ENCODE measurements at regions not wholly inside any gene's neighbourhood (a gene's known extent, or its start where the extent isn't known, plus 50 kb on each side); places are given as distances from the start of the nearest gene placed in this dataset.

DNA sequence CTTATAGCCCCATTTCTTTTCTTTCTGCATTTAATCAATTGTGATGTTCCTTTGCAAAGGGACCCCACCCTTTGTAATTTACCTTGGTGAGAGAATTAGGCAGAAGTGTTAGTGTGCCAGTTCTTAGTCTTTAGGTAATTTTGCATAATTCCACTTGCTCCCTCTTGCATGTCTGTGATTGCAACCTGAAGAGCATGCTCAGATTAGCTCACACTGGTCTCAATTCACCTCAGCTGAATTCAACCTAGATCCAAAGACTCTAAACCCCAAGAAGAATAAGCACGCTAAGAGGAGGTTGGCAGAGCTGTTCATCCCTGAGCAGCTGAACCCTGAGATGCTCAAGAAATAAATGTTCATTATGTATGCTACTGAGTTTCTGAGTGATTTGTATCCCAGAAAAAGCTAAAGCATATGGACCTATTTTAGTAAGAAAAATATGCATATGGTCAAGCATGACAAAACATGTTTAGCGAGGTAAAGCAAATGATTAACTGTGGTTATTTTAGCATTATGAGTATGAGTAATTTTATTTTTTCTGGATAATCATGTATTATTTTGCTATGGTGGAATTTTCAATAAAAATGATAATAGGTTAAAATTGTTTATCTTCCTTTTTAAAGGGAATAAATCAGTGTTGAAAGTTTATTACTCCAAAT, 299.2 kb upstream of the ZSWIM2 start:
- no peak overlapping the region for H4K91ac ChIP-seq (ENCODE audit: insufficient read depth, low read depth, low read length)
- dilution Hi-C loops (cut with HindIII; ENCODE audit: low sequenced_read_pairs, unreplicated experiment): no loop called here

More for the DNA sequence above, 299.2 kb upstream of the ZSWIM2 start:
- Histone ChIP-seq H3K27ac (ENCODE audit: insufficient read depth, low read length) (no peak overlapping the region), H3K79me1 (ENCODE audit: low read depth in 1 of 2, low read length in 2 of 2) (no peaks in the 10 kb centered on the region), H2AK9ac (replicated peaks; ENCODE audit: low read depth, low read length, poor library complexity) (no peak overlapping the region), H4K5ac (ENCODE audit: low read depth, low read length) (no peak overlapping the region), H2BK20ac (ENCODE audit: low read depth, low read length) (no peak overlapping the region), H2BK15ac (ENCODE audit: low read depth, low read length) (no peak overlapping the region), H2BK5ac (ENCODE audit: low read depth, low read length, poor library complexity, severe bottlenecking) (no peak overlapping the region), H3K27me3 (ENCODE audit: control insufficient read depth, insufficient read depth, low read length) (no peaks in the 10 kb centered on the region), H3K9me3 (ENCODE audit: control insufficient read depth, insufficient read depth, low read length) (no peaks in the 10 kb centered on the region), H3K36me3 (ENCODE audit: control insufficient read depth, insufficient read depth, low read length) (no peaks in the 10 kb centered on the region), H3K4me3 (ENCODE audit: insufficient read depth, low read depth, low read length) (no peak overlapping the region), H3K9ac (ENCODE audit: low read depth, low read length) (no peak overlapping the region), H3K4me2 (ENCODE audit: low read depth, low read length) (no peak overlapping the region), H3K9me1 (ENCODE audit: insufficient read depth, low read length) (no peaks in the 10 kb centered on the region), H3K14ac (replicated peaks; ENCODE audit: low read depth, low read length) (no peak overlapping the region), H3K4me1 (ENCODE audit: control insufficient read depth, insufficient read depth, low read length) (no peaks in the 10 kb centered on the region), H3K56ac (ENCODE audit: extremely low read depth, insufficient read depth, low read length) (no peak overlapping the region), H4K20me1 (ENCODE audit: insufficient read depth, low read length) (no peaks in the 10 kb centered on the region), H2AFZ (replicated peaks; ENCODE audit: low read length, poor library complexity) (no peak overlapping the region), H4K8ac (ENCODE audit: low read depth in 2 of 2, low read length in 2 of 2) (no peak overlapping the region), H2AK5ac (ENCODE audit: low read depth, low read length) (no peak overlapping the region), H3K18ac (ENCODE audit: low read depth, low read length) (no peak overlapping the region), H3K4ac (ENCODE audit: low read depth, low read length) (no peak overlapping the region), H2BK120ac (ENCODE audit: low read depth, low read length) (no peak overlapping the region), H3K23ac (ENCODE audit: low read depth, low read length) (no peak overlapping the region)
- TF ChIP-seq FOS (IDR thresholded peaks at IDR 0.05; ENCODE audit: low read depth, low read length) (no peak), BHLHE40 (IDR thresholded peaks at IDR 0.05; ENCODE audit: low read depth, low read length) (no peak), CHD1 (IDR thresholded peaks at IDR 0.05; ENCODE audit: low read depth, low read length) (no peak), CEBPB (IDR thresholded peaks at IDR 0.05; ENCODE audit: low read depth, low read length) (no peak), SMC3 (IDR thresholded peaks at IDR 0.05; ENCODE audit: low read depth, low read length) (no peak), MAFK (IDR thresholded peaks at IDR 0.05; ENCODE audit: low read depth, low read length) (no peak)
- TF ChIP-seq, protein P1, sequence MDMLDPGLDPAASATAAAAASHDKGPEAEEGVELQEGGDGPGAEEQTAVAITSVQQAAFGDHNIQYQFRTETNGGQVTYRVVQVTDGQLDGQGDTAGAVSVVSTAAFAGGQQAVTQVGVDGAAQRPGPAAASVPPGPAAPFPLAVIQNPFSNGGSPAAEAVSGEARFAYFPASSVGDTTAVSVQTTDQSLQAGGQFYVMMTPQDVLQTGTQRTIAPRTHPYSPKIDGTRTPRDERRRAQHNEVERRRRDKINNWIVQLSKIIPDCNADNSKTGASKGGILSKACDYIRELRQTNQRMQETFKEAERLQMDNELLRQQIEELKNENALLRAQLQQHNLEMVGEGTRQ (IDR thresholded peaks at IDR 0.05; ENCODE audit: low read depth, low read length): no peak
- TF ChIP-seq, protein P2, sequence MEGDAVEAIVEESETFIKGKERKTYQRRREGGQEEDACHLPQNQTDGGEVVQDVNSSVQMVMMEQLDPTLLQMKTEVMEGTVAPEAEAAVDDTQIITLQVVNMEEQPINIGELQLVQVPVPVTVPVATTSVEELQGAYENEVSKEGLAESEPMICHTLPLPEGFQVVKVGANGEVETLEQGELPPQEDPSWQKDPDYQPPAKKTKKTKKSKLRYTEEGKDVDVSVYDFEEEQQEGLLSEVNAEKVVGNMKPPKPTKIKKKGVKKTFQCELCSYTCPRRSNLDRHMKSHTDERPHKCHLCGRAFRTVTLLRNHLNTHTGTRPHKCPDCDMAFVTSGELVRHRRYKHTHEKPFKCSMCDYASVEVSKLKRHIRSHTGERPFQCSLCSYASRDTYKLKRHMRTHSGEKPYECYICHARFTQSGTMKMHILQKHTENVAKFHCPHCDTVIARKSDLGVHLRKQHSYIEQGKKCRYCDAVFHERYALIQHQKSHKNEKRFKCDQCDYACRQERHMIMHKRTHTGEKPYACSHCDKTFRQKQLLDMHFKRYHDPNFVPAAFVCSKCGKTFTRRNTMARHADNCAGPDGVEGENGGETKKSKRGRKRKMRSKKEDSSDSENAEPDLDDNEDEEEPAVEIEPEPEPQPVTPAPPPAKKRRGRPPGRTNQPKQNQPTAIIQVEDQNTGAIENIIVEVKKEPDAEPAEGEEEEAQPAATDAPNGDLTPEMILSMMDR (conservative IDR thresholded peaks at IDR 0.05; ENCODE audit: low read depth, low read length): no peak
- no peak for ATAC-seq (ENCODE audit: low read depth)
- no peak for DNase-seq
- BruUV-seq (replicated peaks): no TSS peak
- ChIA-PET CTCF (no interaction called here), POLR2A (ENCODE audit: unreplicated experiment) (no interaction called here)
- in situ Hi-C loops (cut with MboI; ENCODE audit: low sequenced_read_pairs) (loop anchor here (25.0 kb wide), 1 partner anchor 289 kb away; the partner anchor contains the start of gene CALCRL), intact Hi-C loops (cut with micrococcal nuclease) (no loop called here)
- no CpG with 5 or more reads among the region's 2 CpGs for WGBS, 2 experiments (ENCODE audit: extremely low coverage in 2 of 2, insufficient read length in 1 of 2)
